ENCODE measurements at regions not wholly inside any gene's neighbourhood (a gene's known extent, or its start where the extent isn't known, plus 50 kb on each side); places are given as distances from the start of the nearest gene placed in this dataset.

- H3K27ac ChIP-seq (ENCODE audit: low read depth in 1 of 2, low read length in 2 of 2): no peak overlapping the region
- H3K27me3 ChIP-seq (ENCODE audit: control insufficient read depth in 4 of 4, insufficient read depth in 4 of 4, low read length in 3 of 4): no peaks in the 10 kb centered on the region
- TF ChIP-seq MAX (IDR thresholded peaks at IDR 0.05): no peak
- TF ChIP-seq HNF4A (conservative IDR thresholded peaks at IDR 0.05): no peak
- no peak for TF ChIP-seq FOXA2 (IDR thresholded peaks at IDR 0.05)
- TF ChIP-seq FOXA1 (IDR thresholded peaks at IDR 0.05): no peak
- TF ChIP-seq TAF1 (conservative IDR thresholded peaks at IDR 0.05): no peak
- no peak for TF ChIP-seq JUND (IDR thresholded peaks at IDR 0.05)
- TF ChIP-seq ATF3 (IDR thresholded peaks at IDR 0.05): no peak
- TF ChIP-seq YY1 (IDR thresholded peaks at IDR 0.05): no peak
- no peak for TF ChIP-seq EGR1 (IDR thresholded peaks at IDR 0.05; ENCODE audit: low read depth in 2 of 2)
- TF ChIP-seq NR2F2 (IDR thresholded peaks at IDR 0.05): no peak
- TF ChIP-seq REST (IDR thresholded peaks at IDR 0.05): no peak
- no peak for TF ChIP-seq HNF4G (IDR thresholded peaks at IDR 0.05)
- TF ChIP-seq CTCF (IDR thresholded peaks at IDR 0.05; ENCODE audit: low read depth, low read length, missing input control): no peak
- no peak for TF ChIP-seq ZBTB33 (IDR thresholded peaks at IDR 0.05)
- TF ChIP-seq RXRA (IDR thresholded peaks at IDR 0.05): no peak
- TF ChIP-seq SP1 (IDR thresholded peaks at IDR 0.05): no peak
- TF ChIP-seq GABPA (IDR thresholded peaks at IDR 0.05 in 1 of 2, conservative IDR thresholded peaks at IDR 0.05 in 1 of 2): no peak
- no peak for TF ChIP-seq RAD21 (IDR thresholded peaks at IDR 0.05)
- H3K9ac ChIP-seq (ENCODE audit: low read depth in 1 of 2, low read length in 2 of 2): no peak overlapping the region
- DNase-seq (ENCODE audit: low spot score): no peak
- H3K9me3 ChIP-seq (ENCODE audit: control insufficient read depth in 4 of 4, low read length in 3 of 4): no peaks in the 10 kb centered on the region
- H3K4me1 ChIP-seq (ENCODE audit: control insufficient read depth in 4 of 4, insufficient read depth in 4 of 4, low read length in 3 of 4): no peaks in the 10 kb centered on the region
- H3K4me3 ChIP-seq (ENCODE audit: low read depth in 1 of 3, low read length in 3 of 3): no peak overlapping the region
- no peaks in the 10 kb centered on the region for H3K36me3 ChIP-seq (ENCODE audit: control insufficient read depth in 4 of 4, insufficient read depth in 3 of 4, low read depth in 1 of 4, low read length in 3 of 4)
- WGBS: 79% methylated on average over 5 of the region's 5 CpGs
Observed at GRCh38 chr5:115414406-115415142, 118.1 kb upstream of the CCDC112 start.

Data from liver (tissue), 8 donors.